Right lobe of liver (tissue), 4 donors: ENCODE measurements at regions not wholly inside any gene's neighbourhood (a gene's known extent, or its start where the extent isn't known, plus 50 kb on each side); places are given as distances from the start of the nearest gene placed in this dataset.

Experiments
- POLR2A ChIP-seq: fragments of 450-650 bp; IDR thresholded peaks from one replicate; pipeline ENCODE4 v1.6.1; 2017; ENCODE audit warnings: antibody characterized with exemption, mild to moderate bottlenecking
- TF ChIP-seq, protein P1 (sequence below), 4 donors: fragments of 200-600 bp in 3 of 4; fragments of 450-650 bp in 1 of 4; IDR thresholded peaks; one replicate each; pipeline versions ENCODE4 v1.5.1 to v1.8.0; 2016 to 2022; ENCODE audit warnings: antibody characterized with exemption in 4 of 4, mild to moderate bottlenecking in 2 of 4
- donor health status: DM: no; HTN: no; CAD: no.
- donor health status: DM: no; HTN: no; CAD: no.
- donor health status: DM: no; HTN: yes; CAD: no.

DNA sequence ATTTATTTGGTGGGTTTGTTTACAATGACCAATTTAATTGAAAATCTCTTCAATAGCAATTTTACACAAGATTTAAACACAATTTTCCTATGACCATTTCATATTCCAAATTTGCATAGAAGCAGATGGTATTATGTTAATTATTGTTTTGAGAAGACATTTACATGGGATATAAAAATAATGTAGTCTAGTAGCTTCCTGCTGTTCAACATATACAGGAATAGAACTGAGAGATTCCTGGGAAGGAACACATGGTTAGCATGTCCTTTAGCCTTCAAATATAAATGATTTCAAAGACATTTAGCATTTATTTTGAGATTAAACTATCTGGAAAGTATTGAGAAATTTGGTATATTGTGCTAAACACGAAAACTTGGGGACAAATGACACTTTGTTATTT, 129.6 kb downstream of the KCNE4 start:
- TF ChIP-seq, protein P1, sequence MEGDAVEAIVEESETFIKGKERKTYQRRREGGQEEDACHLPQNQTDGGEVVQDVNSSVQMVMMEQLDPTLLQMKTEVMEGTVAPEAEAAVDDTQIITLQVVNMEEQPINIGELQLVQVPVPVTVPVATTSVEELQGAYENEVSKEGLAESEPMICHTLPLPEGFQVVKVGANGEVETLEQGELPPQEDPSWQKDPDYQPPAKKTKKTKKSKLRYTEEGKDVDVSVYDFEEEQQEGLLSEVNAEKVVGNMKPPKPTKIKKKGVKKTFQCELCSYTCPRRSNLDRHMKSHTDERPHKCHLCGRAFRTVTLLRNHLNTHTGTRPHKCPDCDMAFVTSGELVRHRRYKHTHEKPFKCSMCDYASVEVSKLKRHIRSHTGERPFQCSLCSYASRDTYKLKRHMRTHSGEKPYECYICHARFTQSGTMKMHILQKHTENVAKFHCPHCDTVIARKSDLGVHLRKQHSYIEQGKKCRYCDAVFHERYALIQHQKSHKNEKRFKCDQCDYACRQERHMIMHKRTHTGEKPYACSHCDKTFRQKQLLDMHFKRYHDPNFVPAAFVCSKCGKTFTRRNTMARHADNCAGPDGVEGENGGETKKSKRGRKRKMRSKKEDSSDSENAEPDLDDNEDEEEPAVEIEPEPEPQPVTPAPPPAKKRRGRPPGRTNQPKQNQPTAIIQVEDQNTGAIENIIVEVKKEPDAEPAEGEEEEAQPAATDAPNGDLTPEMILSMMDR (IDR thresholded peaks at IDR 0.05) = no peak
- TF ChIP-seq POLR2A = no peak
